ENCODE measurements at regions not wholly inside any gene's neighbourhood (a gene's known extent, or its start where the extent isn't known, plus 50 kb on each side); places are given as distances from the start of the nearest gene placed in this dataset.

DNA sequence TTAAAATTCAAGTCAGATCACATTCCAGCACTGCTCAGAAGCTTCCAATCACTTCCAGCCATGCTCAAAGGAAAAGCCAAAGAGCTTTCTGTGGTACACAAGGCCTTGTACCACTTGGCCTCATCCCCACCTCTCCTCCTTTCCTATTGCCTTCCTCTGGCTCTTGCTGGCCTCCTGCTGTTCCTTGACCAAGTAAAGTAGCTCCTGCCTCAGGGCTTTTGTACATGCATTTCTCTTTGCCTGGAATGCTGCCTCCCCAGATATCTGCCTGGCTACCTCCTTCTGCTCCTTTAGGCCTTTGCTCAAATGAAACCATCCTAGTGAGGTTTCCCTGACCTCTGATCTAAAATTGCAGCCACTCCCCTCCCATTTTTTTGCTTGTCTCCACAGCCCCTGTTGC is 51.2 kb upstream of the TCL1B start:
- H3T11ph ChIP-seq (ENCODE audit: low read length), result no peak overlapping the region
- H2BK12ac ChIP-seq (ENCODE audit: insufficient read length, low read depth, low read length), result no peak overlapping the region
- no peak overlapping the region for H3K4me2 ChIP-seq (ENCODE audit: insufficient read depth, insufficient read length, low read length)
- H2AK5ac ChIP-seq (ENCODE audit: insufficient read length, low read length), result no peak overlapping the region
- TF ChIP-seq, protein P1, sequence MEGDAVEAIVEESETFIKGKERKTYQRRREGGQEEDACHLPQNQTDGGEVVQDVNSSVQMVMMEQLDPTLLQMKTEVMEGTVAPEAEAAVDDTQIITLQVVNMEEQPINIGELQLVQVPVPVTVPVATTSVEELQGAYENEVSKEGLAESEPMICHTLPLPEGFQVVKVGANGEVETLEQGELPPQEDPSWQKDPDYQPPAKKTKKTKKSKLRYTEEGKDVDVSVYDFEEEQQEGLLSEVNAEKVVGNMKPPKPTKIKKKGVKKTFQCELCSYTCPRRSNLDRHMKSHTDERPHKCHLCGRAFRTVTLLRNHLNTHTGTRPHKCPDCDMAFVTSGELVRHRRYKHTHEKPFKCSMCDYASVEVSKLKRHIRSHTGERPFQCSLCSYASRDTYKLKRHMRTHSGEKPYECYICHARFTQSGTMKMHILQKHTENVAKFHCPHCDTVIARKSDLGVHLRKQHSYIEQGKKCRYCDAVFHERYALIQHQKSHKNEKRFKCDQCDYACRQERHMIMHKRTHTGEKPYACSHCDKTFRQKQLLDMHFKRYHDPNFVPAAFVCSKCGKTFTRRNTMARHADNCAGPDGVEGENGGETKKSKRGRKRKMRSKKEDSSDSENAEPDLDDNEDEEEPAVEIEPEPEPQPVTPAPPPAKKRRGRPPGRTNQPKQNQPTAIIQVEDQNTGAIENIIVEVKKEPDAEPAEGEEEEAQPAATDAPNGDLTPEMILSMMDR (conservative IDR thresholded peaks at IDR 0.05), result no peak
- H4K5ac ChIP-seq (ENCODE audit: insufficient read length, low read depth, low read length), result no peak overlapping the region
- H2BK15ac ChIP-seq (ENCODE audit: low read depth, low read length), result no peak overlapping the region
- no peaks in the 10 kb centered on the region for H3K23me2 ChIP-seq (ENCODE audit: insufficient read length, low read depth, low read length, poor library complexity, severe bottlenecking)
- no peaks in the 10 kb centered on the region for H3K79me2 ChIP-seq (ENCODE audit: insufficient read depth, low read length)
- no peak overlapping the region for H2AFZ ChIP-seq (ENCODE audit: low read length)
- no peak overlapping the region for H2BK120ac ChIP-seq (ENCODE audit: low read depth, low read length, poor library complexity, severe bottlenecking)
- no peaks in the 10 kb centered on the region; the same call in 1 of the 2 replicates for H3K4me1 ChIP-seq (ENCODE audit: insufficient read depth, low read length)
- no peak overlapping the region for H3K27ac ChIP-seq (ENCODE audit: insufficient read length, low read depth, low read length)
- no peak overlapping the region for H3K14ac ChIP-seq (ENCODE audit: insufficient read depth, low read length)
- peaks cover 7 to 12% of the 10 kb centered on the region in 2 experiments for H3K4me1 Mint-ChIP-seq
- H3K27me3 Mint-ChIP-seq (ENCODE audit: low read depth), result peaks cover 38% of the 10 kb centered on the region
- peaks cover 0 to 12% (median 2%) of the 10 kb centered on the region in 3 experiments; a peak in 3 of 7 replicates for H3K36me3 Mint-ChIP-seq (ENCODE audit: insufficient read depth in 1 of 3, low read depth in 3 of 3)
- no peak overlapping the region for H3K4me3 Mint-ChIP-seq
- no peaks in the 10 kb centered on the region for H3K27me3 ChIP-seq (ENCODE audit: insufficient read depth, low read length)
- H4K91ac ChIP-seq (ENCODE audit: insufficient read length, low read depth, low read length), result no peak overlapping the region
- H3K27ac Mint-ChIP-seq, result no peak overlapping the region
- no peaks in the 10 kb centered on the region for H3K79me1 ChIP-seq (ENCODE audit: insufficient read depth, low read depth, low read length, poor library complexity, severe bottlenecking)
- no peak overlapping the region for H3K9ac ChIP-seq (ENCODE audit: extremely low read depth, insufficient read length, low read length)
- H3K4ac ChIP-seq (ENCODE audit: low read depth, low read length), result no peak overlapping the region
- H3K23ac ChIP-seq (ENCODE audit: insufficient read length, low read depth, low read length), result no peak overlapping the region
- no peak overlapping the region for H3K56ac ChIP-seq (ENCODE audit: insufficient read length, low read depth, low read length)
- H2BK5ac ChIP-seq (ENCODE audit: insufficient read length, low read length), result no peak overlapping the region
- DNase-seq, result no peak
- H3K9me3 Mint-ChIP-seq, result peaks cover 14 to 19% of the 10 kb centered on the region in 2 experiments
- H2BK20ac ChIP-seq (ENCODE audit: low read depth, low read length, poor library complexity, severe bottlenecking), result no peak overlapping the region
- H4K8ac ChIP-seq (replicated peaks; ENCODE audit: insufficient read length, low read depth, low read length), result no peak overlapping the region
- H3K18ac ChIP-seq (ENCODE audit: insufficient read length, low read depth, low read length), result no peak overlapping the region
- H3K9me3 ChIP-seq (ENCODE audit: control insufficient read depth, low read depth, low read length), result no peaks in the 10 kb centered on the region
- no peaks in the 10 kb centered on the region for H4K20me1 ChIP-seq (ENCODE audit: control insufficient read depth, insufficient read depth, insufficient read length)

Measured in H9 (cell line).